GM19468 (cell line): ENCODE measurements at regions not wholly inside any gene's neighbourhood (a gene's known extent, or its start where the extent isn't known, plus 50 kb on each side); places are given as distances from the start of the nearest gene placed in this dataset.

ENCODE experiments used
- ATAC-seq: cut with Tn5 transposase; IDR thresholded peaks from one replicate; pipeline ENCODE4 v1.9.1; 2021; ENCODE audit warnings: mild to moderate bottlenecking, moderate library complexity, moderate number of reproducible peaks; ENCODE audit not compliant: unreplicated experiment; ENCODE audit errors: extremely low read depth

DNA sequence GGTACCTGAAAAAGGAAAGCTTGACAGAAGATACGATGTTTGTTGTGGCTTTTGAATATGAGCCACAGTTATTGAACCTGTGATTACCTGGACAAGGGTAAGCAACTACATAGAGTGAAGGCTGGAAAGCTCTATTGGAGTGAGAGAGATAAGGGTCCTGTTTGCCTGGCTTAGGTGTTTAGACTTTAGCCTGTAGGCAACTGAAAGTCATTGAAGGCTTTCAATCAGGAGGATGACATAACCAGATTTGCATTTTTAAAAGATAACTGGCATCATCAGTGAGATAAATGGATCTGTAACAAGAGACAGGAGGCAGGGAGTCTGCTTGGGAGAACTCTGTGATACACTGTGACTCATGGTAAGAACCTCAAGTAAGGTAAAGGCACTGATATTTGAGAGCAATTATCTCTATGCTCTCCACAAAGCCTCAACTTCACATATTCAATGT is 128.9 kb upstream of the SOX5 start:
- no peak for ATAC-seq

DNA sequence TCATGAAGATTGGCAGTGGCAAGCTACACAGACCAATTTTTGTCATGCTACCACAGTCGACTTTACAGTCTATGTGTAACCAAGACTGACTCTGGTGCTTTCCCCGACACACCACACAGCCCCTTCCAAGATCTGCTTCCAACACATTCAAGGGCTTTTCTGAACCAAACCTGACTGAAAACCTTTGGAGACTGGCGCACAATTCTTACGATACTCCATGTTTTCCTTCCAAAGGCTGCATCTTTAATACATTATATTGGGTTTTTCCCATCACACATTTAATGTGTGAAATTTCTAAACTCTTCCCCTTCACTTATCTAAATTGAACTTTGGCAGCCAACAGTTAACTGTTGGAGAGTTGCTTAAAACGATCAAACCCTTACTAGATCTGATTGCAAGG is 127.7 kb upstream of the SOX5 start:
- ATAC-seq: no peak

DNA sequence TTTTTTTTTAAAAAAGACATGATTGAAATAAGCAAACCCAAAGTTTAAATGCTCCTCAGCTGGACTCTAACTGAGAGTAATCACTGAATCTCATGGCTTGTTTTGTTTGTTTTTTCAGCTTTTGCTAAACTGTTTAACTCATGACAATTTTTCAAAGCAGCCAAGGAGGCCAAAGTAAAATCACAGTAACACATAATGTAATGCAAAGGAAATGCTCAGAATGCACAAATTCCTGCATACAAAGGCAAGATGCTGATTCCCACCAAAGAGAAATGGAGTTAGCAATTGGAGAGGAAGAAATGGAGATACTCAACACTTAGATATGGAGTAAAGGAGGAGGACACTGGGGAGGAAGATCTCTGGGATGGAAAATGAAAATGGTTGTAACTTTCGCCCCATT is 126.2 kb upstream of the SOX5 start:
- ATAC-seq: no peak

DNA sequence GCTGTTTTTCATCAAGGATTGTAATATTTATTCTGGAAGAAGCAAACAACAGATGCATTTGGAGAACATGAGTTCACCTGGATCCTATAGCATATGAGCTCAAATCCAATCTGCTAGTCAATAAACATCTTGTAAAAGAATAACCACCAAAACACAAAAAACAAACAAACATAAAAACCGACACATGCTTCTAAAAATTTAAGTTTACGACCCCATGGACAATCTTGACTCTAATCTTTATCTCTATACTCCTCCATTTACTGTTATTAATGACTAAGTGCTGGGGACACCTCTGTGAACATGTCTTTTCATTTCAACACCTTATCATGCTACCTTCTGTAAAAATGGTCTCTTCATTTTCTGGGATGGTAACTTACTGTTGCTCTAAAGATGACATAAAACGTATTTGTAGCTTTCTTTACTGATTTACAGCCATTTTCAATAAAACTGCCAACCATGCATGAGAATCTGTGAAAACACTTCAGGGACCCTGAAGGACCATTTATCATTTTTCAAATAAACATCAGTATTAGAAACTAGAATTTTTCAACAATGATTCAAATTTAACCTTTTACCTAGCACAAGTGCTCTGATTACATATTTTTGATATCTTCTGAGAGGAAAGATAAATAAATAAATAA is 123.8 kb upstream of the SOX5 start:
- no peak for ATAC-seq

DNA sequence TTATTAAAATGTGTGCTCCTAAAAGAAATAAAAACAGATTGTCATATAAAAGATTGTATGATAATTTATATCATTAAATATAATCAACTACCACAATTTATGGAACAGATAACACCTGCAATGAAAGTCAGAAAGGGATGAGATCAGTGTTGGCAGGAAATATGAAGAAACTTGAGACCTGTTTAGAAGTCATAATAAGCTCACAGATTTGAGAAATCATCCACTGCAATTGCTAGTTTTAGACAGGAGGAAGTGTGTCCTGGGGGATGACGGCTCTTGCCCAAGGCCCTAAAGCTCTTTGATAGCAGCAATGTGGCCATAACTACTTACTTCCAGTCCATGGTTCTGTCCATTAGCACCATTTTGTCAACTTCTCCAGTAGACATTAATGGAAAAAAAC is 122.8 kb upstream of the SOX5 start:
- ATAC-seq: no peak

DNA sequence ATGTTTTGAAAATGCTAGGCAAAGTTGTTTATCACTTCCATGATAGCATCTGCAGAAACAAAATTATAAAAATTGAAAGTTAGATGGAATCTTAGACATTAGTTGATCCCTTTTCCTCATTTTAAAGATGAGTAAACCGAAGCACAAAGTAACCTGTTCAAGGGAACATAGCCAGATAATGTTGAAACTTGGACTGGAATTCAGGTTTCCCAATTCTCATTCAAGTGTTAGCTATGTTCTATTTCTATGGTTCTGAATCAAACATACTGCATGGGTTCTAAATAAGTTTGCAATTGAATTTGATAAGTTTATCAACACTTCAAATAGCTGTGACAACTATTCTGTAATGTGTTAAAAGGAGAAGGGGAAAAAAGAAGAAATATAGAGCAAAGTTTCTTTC is 122.4 kb upstream of the SOX5 start:
- no peak for ATAC-seq

DNA sequence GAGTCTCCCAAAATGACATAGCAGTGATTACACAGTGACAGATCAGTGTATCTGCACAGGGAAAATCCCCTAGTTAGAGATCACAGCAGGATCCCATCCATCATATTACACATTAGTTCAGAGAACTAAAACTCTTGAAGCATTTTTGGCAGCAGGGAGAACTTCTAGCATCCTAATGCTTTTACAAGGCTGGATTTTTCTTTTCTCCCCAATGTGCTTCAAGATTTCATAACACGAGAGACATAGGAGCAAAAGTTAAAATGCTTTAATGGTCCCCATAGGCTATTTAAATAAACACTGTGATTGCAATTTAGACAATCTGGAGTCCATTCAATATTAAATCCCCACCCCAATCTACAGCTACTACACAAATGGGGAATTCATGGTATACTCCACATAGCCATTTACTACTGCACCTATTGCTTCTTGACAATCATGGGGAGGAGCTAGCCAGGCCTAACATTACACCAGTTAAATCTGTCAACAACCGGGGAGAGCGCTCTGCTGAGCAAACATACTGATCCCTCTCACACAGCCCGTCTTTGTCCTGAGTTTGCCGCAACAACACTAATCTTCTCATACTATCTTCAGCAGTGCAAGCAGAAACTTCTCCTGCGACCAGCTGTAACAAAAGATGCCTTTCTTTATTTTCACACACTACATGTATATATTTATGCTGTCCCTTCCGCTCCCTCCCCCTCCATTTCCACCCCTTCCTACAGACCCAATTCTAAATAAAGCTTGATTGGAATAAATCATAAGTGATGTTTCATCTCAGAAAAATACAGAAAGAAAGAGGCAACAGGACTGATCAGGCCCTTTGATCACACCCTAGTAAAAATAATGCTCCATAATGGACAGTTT is 120.3 kb upstream of the SOX5 start:
- ATAC-seq: no peak

DNA sequence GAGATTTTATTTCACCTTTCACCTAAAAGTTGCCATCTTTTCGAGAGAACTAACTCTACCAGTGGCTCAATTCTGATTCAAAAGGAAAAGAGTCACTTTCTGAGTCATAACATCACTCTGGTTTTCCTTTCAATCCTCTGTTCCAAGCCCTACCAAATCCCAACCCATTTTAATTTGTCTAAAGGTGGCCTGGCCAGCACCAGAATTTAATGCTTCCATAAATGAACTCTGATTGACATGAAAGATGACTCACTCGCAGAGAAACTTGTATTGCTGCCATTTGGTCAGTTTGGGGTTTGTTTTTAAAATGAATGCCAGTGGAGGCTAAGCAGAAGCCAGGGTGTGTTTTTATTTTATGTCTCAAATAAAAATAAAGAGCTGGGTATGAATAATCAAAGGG is 117.4 kb upstream of the SOX5 start:
- no peak for ATAC-seq

DNA sequence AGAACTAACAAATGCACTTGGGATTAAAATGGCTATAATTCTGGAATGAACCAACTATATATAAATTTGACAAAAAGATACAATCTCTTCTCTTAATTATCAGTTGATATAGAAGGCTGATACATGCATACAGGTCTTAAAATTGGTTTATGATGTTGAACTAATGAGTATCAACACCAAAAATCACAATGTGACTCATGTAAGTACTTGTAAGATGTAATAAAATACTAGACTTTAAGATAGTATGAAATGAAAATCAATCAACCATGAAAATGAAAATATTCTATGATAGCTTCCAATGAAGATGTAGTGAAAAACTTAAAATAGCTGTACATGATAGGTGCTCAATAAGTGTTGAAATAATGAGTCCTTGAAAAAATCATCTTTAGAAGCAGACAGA is 116.6 kb upstream of the SOX5 start:
- no peak for ATAC-seq

DNA sequence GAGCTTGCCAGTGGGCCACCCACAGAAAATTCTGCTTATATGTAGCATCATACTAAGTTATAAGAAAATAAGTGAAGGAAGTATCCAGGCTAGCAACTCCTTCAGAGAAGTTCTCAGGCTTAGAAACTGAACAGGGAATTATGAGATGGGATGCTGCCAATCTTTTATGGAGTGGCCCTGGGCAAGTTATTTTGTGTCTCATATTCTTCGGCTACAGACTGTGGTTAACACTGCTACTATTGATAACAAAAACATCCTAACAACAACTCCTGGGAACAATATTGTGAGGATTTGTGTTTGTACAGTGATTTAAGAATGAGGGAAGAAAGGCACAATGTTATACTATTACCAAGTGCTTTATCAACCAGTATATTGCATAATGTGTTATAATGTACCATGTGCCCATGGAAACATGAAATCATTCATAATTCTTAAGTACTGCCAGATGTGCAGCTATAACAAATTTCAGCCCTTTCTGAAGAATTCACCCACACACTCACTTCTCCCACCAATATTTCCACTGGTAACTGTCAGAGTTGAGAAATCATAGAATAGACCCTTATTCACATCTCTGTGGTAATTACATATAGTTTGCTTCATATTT is 113.3 kb upstream of the SOX5 start:
- no peak for ATAC-seq

DNA sequence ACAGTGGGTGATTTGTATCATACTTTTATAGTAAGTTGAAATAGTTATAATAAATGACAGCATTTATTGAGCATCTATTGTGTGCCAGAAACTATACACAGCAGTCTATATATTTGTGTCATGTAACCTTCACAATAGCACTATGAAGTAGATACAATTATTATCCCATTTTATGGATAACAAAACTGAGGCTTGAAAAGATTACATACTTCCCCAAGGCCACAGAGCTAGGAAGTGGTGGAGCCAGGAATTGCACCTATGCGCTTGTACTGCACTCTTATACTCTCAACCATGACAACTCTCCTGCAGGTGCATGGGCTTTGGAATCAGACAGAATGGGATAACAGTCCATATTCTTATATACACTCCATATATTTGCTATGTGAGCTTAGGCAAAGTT is 110.6 kb upstream of the SOX5 start:
- no peak for ATAC-seq

DNA sequence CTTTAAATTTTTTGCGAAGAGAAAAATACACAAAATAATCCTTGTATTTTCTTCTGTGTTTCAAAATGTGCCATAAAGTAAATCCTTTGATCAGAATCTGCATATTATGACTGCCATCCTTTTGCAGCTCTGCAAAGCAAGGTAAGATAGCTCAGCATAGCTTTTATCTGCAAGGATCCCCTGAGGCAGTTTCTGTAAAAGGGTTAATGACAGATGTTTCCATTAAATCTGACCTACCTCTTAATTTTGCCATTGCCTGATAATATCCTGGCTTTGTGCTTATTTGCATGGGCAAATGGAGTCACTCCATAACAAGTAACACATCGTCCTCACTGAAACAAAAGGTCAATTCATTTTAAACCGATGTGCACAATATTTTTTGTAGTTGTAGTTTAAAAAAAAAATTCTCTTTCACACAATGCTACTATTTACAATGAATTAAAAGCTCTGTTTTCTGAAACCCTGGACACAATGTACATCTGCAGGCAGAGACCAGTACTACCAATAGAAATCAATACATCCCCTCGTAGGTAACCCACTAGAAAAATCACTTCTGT is 108.5 kb upstream of the SOX5 start:
- no peak for ATAC-seq

DNA sequence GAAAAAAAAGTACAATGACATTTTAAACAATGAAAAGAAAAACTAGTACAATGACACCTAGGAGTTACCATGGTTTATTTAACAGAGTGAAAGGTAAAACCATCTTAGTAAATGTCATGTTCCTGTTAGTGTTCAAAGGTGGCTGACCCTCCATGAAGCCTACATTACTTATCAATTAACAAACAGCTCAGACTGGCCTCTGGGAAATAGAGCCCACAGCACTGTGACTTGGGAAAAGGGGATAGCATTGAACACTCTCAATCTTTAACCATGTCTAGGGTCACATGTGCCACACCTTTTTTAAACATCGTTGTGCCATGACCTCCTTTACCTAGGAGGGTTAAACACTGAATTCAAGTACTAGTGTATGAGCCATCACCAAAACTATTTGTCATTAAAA is 106.3 kb upstream of the SOX5 start:
- ATAC-seq: no peak

DNA sequence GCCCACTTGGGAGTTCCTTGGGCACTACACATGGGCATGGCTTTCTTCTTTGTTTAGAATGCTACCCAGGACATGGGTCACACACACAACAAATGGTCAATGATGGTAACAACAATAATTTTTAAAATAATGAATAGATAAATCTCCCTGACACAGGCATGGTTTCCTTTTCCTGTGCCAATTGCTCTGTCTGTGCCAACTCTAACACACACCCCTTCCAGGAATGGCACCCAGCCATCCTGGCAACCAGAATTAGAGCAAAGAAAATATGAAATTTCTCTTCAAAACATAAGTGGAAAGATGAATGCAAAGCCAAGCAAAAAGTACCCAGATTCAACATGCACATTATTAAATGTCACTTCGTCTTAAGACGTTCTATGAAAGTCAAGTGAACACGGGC is 104.9 kb upstream of the SOX5 start:
- ATAC-seq: no peak

DNA sequence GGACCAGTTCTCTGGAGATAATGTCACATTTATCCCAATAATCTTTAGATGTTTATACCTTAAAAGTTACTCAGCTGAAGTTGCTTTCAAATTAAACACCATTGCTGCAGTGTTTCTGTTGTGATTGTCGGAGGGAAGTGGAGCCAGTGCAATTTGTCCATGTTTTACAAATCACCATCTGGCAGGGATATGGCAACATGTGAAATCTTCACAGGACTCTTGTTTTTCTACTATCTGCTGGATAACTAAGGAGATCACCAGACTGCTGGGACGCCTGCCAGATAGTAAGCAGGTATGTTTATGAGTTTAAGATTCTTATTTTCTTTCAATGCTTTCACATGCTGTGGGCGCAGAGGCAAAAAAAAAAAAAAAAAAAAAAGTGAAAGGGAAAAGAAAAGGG is 100.3 kb upstream of the SOX5 start:
- no peak for ATAC-seq

DNA sequence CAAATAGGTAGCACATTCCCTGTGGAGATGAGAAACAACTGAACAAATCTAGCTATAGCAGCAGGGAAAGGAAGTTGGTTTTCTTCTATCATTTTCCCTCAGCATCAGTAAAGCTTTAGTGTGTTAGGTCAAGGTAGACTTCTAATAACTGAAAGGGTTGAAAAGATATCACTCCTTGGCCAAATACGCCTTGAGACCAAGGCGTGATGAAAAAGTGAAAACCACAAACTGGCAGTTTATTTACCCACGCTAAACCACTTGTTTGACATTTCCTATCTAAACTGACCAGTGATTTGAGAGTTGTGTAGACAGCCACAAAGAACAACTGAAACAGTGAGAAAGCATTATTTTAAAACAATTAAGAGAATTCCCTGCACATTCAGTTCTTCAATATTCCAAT is 99.6 kb upstream of the SOX5 start:
- ATAC-seq: no peak

DNA sequence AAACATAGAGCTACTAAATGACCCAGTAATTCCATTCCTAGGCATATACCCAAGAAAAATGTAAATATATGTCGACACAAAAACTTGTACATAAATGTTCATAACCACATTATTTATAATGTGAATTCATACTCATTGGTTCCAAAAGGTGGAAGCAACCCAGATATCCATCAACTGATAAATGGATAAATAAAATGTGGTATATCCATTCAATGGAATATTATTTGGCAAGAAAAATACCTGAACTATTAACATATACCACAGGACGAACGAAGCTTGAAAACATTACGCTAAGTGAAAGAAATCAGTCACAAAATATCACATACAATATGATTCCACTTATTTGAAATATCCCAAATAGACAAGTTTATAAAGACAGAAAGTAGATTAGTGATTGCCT is 99.0 kb upstream of the SOX5 start:
- no peak for ATAC-seq

DNA sequence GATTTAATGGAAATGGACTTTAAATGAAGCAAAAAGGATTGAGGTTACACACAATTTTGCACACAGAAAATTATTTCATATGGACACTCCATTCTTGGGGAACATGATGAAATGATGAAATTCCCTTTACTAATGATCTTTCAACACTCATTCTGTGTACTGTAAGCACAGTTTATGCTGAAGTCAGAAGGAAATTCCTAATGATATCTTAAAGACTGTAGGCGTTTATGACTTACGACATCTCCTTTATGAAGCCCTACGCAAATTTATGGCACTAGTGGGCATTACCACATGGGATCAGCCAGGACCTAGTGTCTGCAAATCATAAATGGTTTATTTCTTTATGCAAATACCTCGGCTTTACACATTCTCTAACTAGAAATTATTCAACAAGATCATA is 97.9 kb upstream of the SOX5 start:
- no peak for ATAC-seq

DNA sequence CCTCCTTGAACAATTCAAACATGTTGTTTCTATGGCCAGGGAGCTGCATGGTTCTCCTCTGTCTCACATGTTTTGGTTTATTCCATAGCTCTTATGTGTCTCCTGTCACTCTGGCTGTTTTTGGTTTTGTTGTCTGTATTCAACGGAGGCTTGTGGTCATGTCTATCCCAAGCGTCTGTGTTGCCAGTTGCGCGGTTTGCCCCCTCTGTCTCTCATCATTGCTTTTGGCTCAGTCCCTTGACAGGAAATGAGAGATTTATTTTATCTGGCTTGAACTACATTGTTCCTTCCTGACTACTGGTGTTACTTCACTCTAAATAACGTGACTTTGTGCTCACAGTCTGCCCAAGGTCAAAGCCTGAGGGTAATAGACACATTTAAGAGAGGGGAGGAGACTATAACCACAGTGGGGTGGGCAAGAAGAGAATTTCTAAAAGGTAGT is 96.4 kb upstream of the SOX5 start:
- no peak for ATAC-seq

DNA sequence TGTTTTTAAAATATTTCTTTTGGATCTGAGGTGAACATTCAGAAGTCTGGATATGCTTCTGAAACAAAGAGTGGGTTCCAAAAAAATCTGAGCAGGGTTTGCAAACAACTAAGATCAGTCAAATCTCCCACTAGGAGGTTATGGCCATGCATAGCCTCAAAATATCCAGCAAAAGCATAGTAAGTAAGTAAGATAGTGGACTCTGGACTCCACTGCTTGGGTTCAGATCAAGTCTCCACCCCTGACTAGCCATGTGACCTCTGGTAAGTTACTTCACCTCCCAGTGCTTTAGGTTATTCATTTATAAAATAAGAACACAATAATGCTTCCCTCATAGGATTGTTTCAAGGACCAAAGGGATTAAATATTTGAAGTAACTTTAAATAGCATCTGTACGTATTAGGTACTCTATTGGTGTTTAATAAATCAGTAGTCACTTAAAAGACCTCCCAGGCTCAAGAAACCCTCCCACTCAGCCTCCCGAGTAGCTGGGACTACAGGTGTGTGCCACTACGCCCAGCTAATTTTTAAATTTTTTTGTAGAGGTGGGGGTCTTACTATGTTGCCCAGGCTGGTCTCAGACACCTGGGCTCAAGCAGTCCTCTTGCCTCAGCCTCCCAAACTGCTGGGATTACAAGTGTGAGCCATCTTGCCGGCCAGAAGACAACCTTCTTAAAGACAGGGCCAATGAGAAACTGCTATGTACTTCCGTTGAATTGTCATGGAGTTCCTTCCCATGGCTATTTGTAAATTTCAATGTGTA is 95.7 kb upstream of the SOX5 start:
- ATAC-seq: no peak
